ENCODE measurements at regions not wholly inside any gene's neighbourhood (a gene's known extent, or its start where the extent isn't known, plus 50 kb on each side); places are given as distances from the start of the nearest gene placed in this dataset.

GRCh38 chr13:85665286-85665685 is 133.9 kb downstream of the SLITRK6 start:
- Histone ChIP-seq H3K27ac (no peak overlapping the region), H2AFZ (replicated peaks) (no peak overlapping the region), H3K4me1 (no peaks in the 10 kb centered on the region), H3F3A (ENCODE audit: low read depth) (no peaks in the 10 kb centered on the region), H3K27me3 (no peaks in the 10 kb centered on the region), H3K4me2 (no peak overlapping the region), H3K9ac (no peak overlapping the region), H3K9me3 (ENCODE audit: low read depth) (no peaks in the 10 kb centered on the region), H3K36me3 (no peaks in the 10 kb centered on the region), H4K20me1 (ENCODE audit: low read depth) (no peaks in the 10 kb centered on the region), H3K4me3 (no peak overlapping the region), H3K79me2 (ENCODE audit: low read depth) (no peaks in the 10 kb centered on the region)
- Mint-ChIP-seq H3K4me3 (no peak overlapping the region), H3K9me3 (no peaks in the 10 kb centered on the region), H3K36me3 (no peaks in the 10 kb centered on the region), H3K27me3 (ENCODE audit: insufficient read depth, low read depth) (no peaks in the 10 kb centered on the region), H3K27ac (no peak overlapping the region), H3K4me1 (peaks cover 2% of the 10 kb centered on the region)
- no peak for TF ChIP-seq EZH2 (IDR thresholded peaks at IDR 0.05)
- TF ChIP-seq EZH2phosphoT487 (IDR thresholded peaks at IDR 0.05) = no peak
- TF ChIP-seq, protein P1, sequence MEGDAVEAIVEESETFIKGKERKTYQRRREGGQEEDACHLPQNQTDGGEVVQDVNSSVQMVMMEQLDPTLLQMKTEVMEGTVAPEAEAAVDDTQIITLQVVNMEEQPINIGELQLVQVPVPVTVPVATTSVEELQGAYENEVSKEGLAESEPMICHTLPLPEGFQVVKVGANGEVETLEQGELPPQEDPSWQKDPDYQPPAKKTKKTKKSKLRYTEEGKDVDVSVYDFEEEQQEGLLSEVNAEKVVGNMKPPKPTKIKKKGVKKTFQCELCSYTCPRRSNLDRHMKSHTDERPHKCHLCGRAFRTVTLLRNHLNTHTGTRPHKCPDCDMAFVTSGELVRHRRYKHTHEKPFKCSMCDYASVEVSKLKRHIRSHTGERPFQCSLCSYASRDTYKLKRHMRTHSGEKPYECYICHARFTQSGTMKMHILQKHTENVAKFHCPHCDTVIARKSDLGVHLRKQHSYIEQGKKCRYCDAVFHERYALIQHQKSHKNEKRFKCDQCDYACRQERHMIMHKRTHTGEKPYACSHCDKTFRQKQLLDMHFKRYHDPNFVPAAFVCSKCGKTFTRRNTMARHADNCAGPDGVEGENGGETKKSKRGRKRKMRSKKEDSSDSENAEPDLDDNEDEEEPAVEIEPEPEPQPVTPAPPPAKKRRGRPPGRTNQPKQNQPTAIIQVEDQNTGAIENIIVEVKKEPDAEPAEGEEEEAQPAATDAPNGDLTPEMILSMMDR (IDR thresholded peaks at IDR 0.05) = no peak
- DNase-seq (ENCODE audit: low spot score) = no peak

- no peak overlapping the region for H3K27ac Mint-ChIP-seq
- no peaks in the 10 kb centered on the region for H3K27me3 Mint-ChIP-seq (ENCODE audit: insufficient read depth, low read depth)
- Histone ChIP-seq H3K27me3 (no peaks in the 10 kb centered on the region), H3K36me3 (no peaks in the 10 kb centered on the region), H3K9me3 (ENCODE audit: low read depth) (no peaks in the 10 kb centered on the region), H2AFZ (replicated peaks) (no peak overlapping the region), H4K20me1 (ENCODE audit: low read depth) (no peaks in the 10 kb centered on the region), H3K4me1 (no peaks in the 10 kb centered on the region), H3K4me3 (no peak overlapping the region), H3F3A (ENCODE audit: low read depth) (no peaks in the 10 kb centered on the region), H3K79me2 (ENCODE audit: low read depth) (no peaks in the 10 kb centered on the region), H3K4me2 (no peak overlapping the region), H3K27ac (no peak overlapping the region), H3K9ac (no peak overlapping the region)
- peaks cover 2% of the 10 kb centered on the region for H3K4me1 Mint-ChIP-seq
- no peak overlapping the region for H3K4me3 Mint-ChIP-seq
- H3K9me3 Mint-ChIP-seq = no peaks in the 10 kb centered on the region
- TF ChIP-seq EZH2phosphoT487 (IDR thresholded peaks at IDR 0.05) (no peak), EZH2 (IDR thresholded peaks at IDR 0.05) (no peak)
- TF ChIP-seq, protein P1 (IDR thresholded peaks at IDR 0.05) = no peak
- DNase-seq (ENCODE audit: low spot score) = no peak
- no peaks in the 10 kb centered on the region for H3K36me3 Mint-ChIP-seq
Measured at GRCh38 chr13:85663856-85664255, 135.4 kb downstream of the SLITRK6 start.

- no peak for TF ChIP-seq EZH2 (IDR thresholded peaks at IDR 0.05)
- TF ChIP-seq EZH2phosphoT487 (IDR thresholded peaks at IDR 0.05) = no peak
- TF ChIP-seq, protein P1 (IDR thresholded peaks at IDR 0.05) = no peak
- H3K4me3 Mint-ChIP-seq = no peak overlapping the region
- Histone ChIP-seq H3K4me3 (no peak overlapping the region), H2AFZ (replicated peaks) (no peak overlapping the region), H3F3A (ENCODE audit: low read depth) (no peaks in the 10 kb centered on the region), H3K79me2 (ENCODE audit: low read depth) (no peaks in the 10 kb centered on the region), H3K4me1 (no peaks in the 10 kb centered on the region), H3K9ac (no peak overlapping the region), H3K27me3 (no peaks in the 10 kb centered on the region), H4K20me1 (ENCODE audit: low read depth) (no peaks in the 10 kb centered on the region), H3K27ac (no peak overlapping the region), H3K36me3 (no peaks in the 10 kb centered on the region), H3K9me3 (ENCODE audit: low read depth) (no peaks in the 10 kb centered on the region), H3K4me2 (no peak overlapping the region)
- H3K36me3 Mint-ChIP-seq = no peaks in the 10 kb centered on the region
- H3K27ac Mint-ChIP-seq = no peak overlapping the region
- DNase-seq (ENCODE audit: low spot score) = no peak
- H3K27me3 Mint-ChIP-seq (ENCODE audit: insufficient read depth, low read depth) = no peaks in the 10 kb centered on the region
- no peaks in the 10 kb centered on the region for H3K9me3 Mint-ChIP-seq
- H3K4me1 Mint-ChIP-seq = peaks cover 2% of the 10 kb centered on the region
Measured at GRCh38 chr13:85662186-85662585, 137.0 kb downstream of the SLITRK6 start.
